IMR-90 (cell line): ENCODE measurements at regions not wholly inside any gene's neighbourhood (a gene's known extent, or its start where the extent isn't known, plus 50 kb on each side); places are given as distances from the start of the nearest gene placed in this dataset.

Source experiments
- ATAC-seq: fragments of 200-7000 bp; cut with Tn5 transposase; 2 replicates; pipeline ENCODE4 v1.9.1; 2020; ENCODE audit warnings: low read depth, mild to moderate bottlenecking, moderate library complexity
- BruUV-seq: library from RNA; stranded (reverse); fragments of 400-500 nt; replicated peaks from 2 replicates; lab custom pipeline; 2021; lab: Mats Ljungman, UMichigan
- CTCF ChIA-PET: fragments of 300-600 bp; formaldehyde crosslinking; extraction: SDS; loops from one replicate; lab custom pipeline; 2021; ENCODE audit warnings: antibody characterized with exemption; lab: Yijun Ruan, JAX
- POLR2A ChIA-PET: fragments of 300-600 bp; sonication (Branson Sonifier 250); formaldehyde crosslinking; loops from one replicate; lab custom pipeline; 2022; ENCODE audit warnings: antibody characterized with exemption; ENCODE audit not compliant: unreplicated experiment; lab: Charles Lee
- DNase-seq: peaks from one replicate; pipeline ENCODE4 v3.0.0; 2013
- H2AFZ ChIP-seq: replicated peaks from 2 replicates; pipeline ENCODE3; 2013; ENCODE audit warnings: low read length, mild to moderate bottlenecking; ENCODE audit not compliant: poor library complexity
- H2AK5ac ChIP-seq: 2 replicates; pipeline ENCODE4 v1.6.1; 2013; ENCODE audit warnings: low read depth, low read length, inconsistent platforms
- H2AK9ac ChIP-seq: replicated peaks from 2 replicates; pipeline ENCODE3; 2013; ENCODE audit warnings: mild to moderate bottlenecking, low read depth, low read length, moderate library complexity; ENCODE audit not compliant: poor library complexity
- H2BK120ac ChIP-seq: 2 replicates; pipeline ENCODE4 v1.6.1; 2013; ENCODE audit warnings: low read depth, low read length, inconsistent platforms
- H2BK15ac ChIP-seq: 3 replicates; pipeline ENCODE4 v1.6.1; 2013; ENCODE audit warnings: low read depth, low read length, inconsistent platforms
- H2BK20ac ChIP-seq: 2 replicates; pipeline ENCODE4 v1.6.1; 2013; ENCODE audit warnings: low read depth, mild to moderate bottlenecking, inconsistent platforms, low read length, moderate library complexity
- H2BK5ac ChIP-seq: 2 replicates; pipeline ENCODE4 v1.6.1; 2013; ENCODE audit warnings: mild to moderate bottlenecking, low read depth, low read length, inconsistent platforms; ENCODE audit not compliant: poor library complexity, severe bottlenecking
- H3K14ac ChIP-seq: replicated peaks from 2 replicates; pipeline ENCODE4 v1.6.1; 2013; ENCODE audit warnings: low read depth, low read length, inconsistent platforms
- H3K18ac ChIP-seq: 2 replicates; pipeline ENCODE4 v1.6.1; 2013; ENCODE audit warnings: low read depth, low read length, control low read depth
- H3K23ac ChIP-seq: 2 replicates; pipeline ENCODE4 v1.6.1; 2013; ENCODE audit warnings: low read depth, low read length, inconsistent platforms
- H3K27ac ChIP-seq: 2 replicates; pipeline ENCODE4 v1.5.1; 2013; ENCODE audit warnings: mild to moderate bottlenecking, control low read depth, low read length; ENCODE audit not compliant: insufficient read depth
- H3K27me3 ChIP-seq: 2 replicates; pipeline ENCODE4 v1.6.1; 2013; ENCODE audit warnings: low read length; ENCODE audit not compliant: control insufficient read depth, insufficient read depth
- H3K36me3 ChIP-seq: 2 replicates; pipeline ENCODE4 v1.6.1; 2013; ENCODE audit warnings: low read length, mixed read lengths; ENCODE audit not compliant: control insufficient read depth, insufficient read depth
- H3K4ac ChIP-seq: 2 replicates; pipeline ENCODE4 v1.6.1; 2013; ENCODE audit warnings: low read depth, low read length, inconsistent platforms
- H3K4me1 ChIP-seq: 2 replicates; pipeline ENCODE4 v1.6.1; 2013; ENCODE audit warnings: low read length, mixed read lengths; ENCODE audit not compliant: control insufficient read depth, insufficient read depth
- H3K4me2 ChIP-seq: 2 replicates; pipeline ENCODE4 v1.6.1; 2013; ENCODE audit warnings: low read depth, mild to moderate bottlenecking, control low read depth, low read length, moderate library complexity
- H3K4me3 ChIP-seq: 2 replicates; pipeline ENCODE4 v1.5.1; 2013; ENCODE audit warnings: low read depth, mild to moderate bottlenecking, control low read depth, low read length, moderate library complexity; ENCODE audit not compliant: insufficient read depth
- H3K56ac ChIP-seq: 2 replicates; pipeline ENCODE4 v1.6.1; 2013; ENCODE audit warnings: low read length, inconsistent platforms; ENCODE audit not compliant: insufficient read depth; ENCODE audit errors: extremely low read depth
- H3K79me1 ChIP-seq, 2 experiments: 2 replicates each; pipeline ENCODE4 v1.6.1; 2013; ENCODE audit warnings: low read length in 2 of 2, inconsistent platforms in 1 of 2, low read depth in 1 of 2
- H3K9ac ChIP-seq: 2 replicates; pipeline ENCODE4 v1.6.1; 2013; ENCODE audit warnings: low read depth, low read length, control low read depth
- H3K9me1 ChIP-seq: 2 replicates; pipeline ENCODE4 v1.6.1; 2013; ENCODE audit warnings: low read length, inconsistent platforms; ENCODE audit not compliant: insufficient read depth
- H3K9me3 ChIP-seq: 2 replicates; pipeline ENCODE4 v1.6.1; 2013; ENCODE audit warnings: low read length; ENCODE audit not compliant: control insufficient read depth, insufficient read depth
- H4K20me1 ChIP-seq: 2 replicates; pipeline ENCODE4 v1.6.1; 2013; ENCODE audit warnings: low read length, inconsistent platforms; ENCODE audit not compliant: insufficient read depth
- H4K5ac ChIP-seq: 2 replicates; pipeline ENCODE4 v1.6.1; 2013; ENCODE audit warnings: mild to moderate bottlenecking, low read depth, low read length, control low read depth
- H4K8ac ChIP-seq, 2 experiments: 2 replicates each; pipeline ENCODE4 v1.6.1; 2013; ENCODE audit warnings: low read depth in 2 of 2, low read length in 2 of 2, control low read depth in 1 of 2, inconsistent platforms in 1 of 2
- H4K91ac ChIP-seq: 2 replicates; pipeline ENCODE4 v1.6.1; 2013; ENCODE audit warnings: low read depth, low read length, inconsistent platforms; ENCODE audit not compliant: insufficient read depth
- BHLHE40 ChIP-seq: fragments of 150-350 bp; IDR thresholded peaks from 2 replicates; pipeline ENCODE4 v1.6.1; 2016; ENCODE audit warnings: mild to moderate bottlenecking, low read depth, low read length
- CEBPB ChIP-seq: IDR thresholded peaks from 2 replicates; pipeline ENCODE4 v1.6.1; 2012; ENCODE audit warnings: low read depth, low read length, improper control_type of control experiment
- CHD1 ChIP-seq: IDR thresholded peaks from 2 replicates; pipeline ENCODE4 v1.6.1; 2012; ENCODE audit warnings: low read depth, low read length, improper control_type of control experiment
- ELK1 ChIP-seq: fragments of 150-350 bp; IDR thresholded peaks from 2 replicates; pipeline ENCODE4 v1.6.1; 2016; ENCODE audit warnings: low read depth, mild to moderate bottlenecking, low read length, moderate library complexity, borderline replicate concordance
- MAZ ChIP-seq: IDR thresholded peaks from 2 replicates; pipeline ENCODE4 v1.6.1; 2012; ENCODE audit warnings: low read depth, mild to moderate bottlenecking, low read length, improper control_type of control experiment, moderate library complexity, borderline replicate concordance
- NFE2L2 ChIP-seq: fragments of 150-350 bp; IDR thresholded peaks from 2 replicates; pipeline ENCODE4 v1.6.1; 2016; ENCODE audit warnings: low read depth, mild to moderate bottlenecking, low read length
- RAD21 ChIP-seq: IDR thresholded peaks from 2 replicates; pipeline ENCODE4 v1.6.1; 2012; ENCODE audit warnings: low read length, improper control_type of control experiment
- SMC3 ChIP-seq: fragments of 150-350 bp; IDR thresholded peaks from 2 replicates; pipeline ENCODE4 v1.6.1; 2016; ENCODE audit warnings: low read depth, mild to moderate bottlenecking, antibody characterized with exemption, low read length, moderate library complexity
- USF2 ChIP-seq: fragments of 150-350 bp; IDR thresholded peaks from 2 replicates; pipeline ENCODE4 v1.6.1; 2017; ENCODE audit warnings: mild to moderate bottlenecking, antibody characterized with exemption, low read length, low read depth
- WGBS, 2 experiments: methylation state at CpG; one replicate each; pipeline versions ENCODE4 v1.1.5 to v1.1.7; 2013; ENCODE audit warnings: missing lambda C conversion rate in 2 of 2; ENCODE audit not compliant: insufficient read length in 1 of 2; ENCODE audit errors: extremely low coverage in 2 of 2; 5-methylcytosine and 5-hydroxymethylcytosine counted together
- dilution Hi-C: fragments of 300-500 bp; cut with HindIII; formaldehyde crosslinking; loops from one replicate; pipeline ENCODE4 v1.14.3; 2018; ENCODE audit warnings: low sequenced_read_pairs; ENCODE audit not compliant: unreplicated experiment
- in situ Hi-C: fragments of 300-500 bp; cut with MboI; formaldehyde crosslinking; loops from 3 replicates; pipeline ENCODE4 v1.14.3; 2019; ENCODE audit warnings: low sequenced_read_pairs, inconsistent platforms, mixed read lengths
- intact Hi-C: fragments of 100-400 bp; cut with micrococcal nuclease; formaldehyde crosslinking; loops from 2 replicates; pipeline ENCODE4 v1.10.0; 2022

- dilution Hi-C loops, result no loop called here
- DNase-seq (no peak), ATAC-seq (no peak; the same call in 1 of the 2 replicates)
- Histone ChIP-seq H3K14ac (no peak overlapping the region), H2BK120ac (no peak overlapping the region), H3K9me1 (peaks cover 4% of the 10 kb centered on the region; the same call in 1 of the 2 replicates), H3K4me2 (no peak overlapping the region), H3K9me3 (no peaks in the 10 kb centered on the region), H3K4ac (no peak overlapping the region), H3K56ac (no peak overlapping the region), H2BK20ac (no peak overlapping the region; the same call in 1 of the 2 replicates), H3K4me1 (peaks cover 2% of the 10 kb centered on the region), H4K8ac (no peak overlapping the region; a peak in 1 of 4 replicates), H4K20me1 (no peaks in the 10 kb centered on the region), H3K27me3 (no peaks in the 10 kb centered on the region), H3K36me3 (no peaks in the 10 kb centered on the region), H2AK9ac (no peak overlapping the region), H4K5ac (no peak overlapping the region), H3K9ac (no peak overlapping the region), H3K27ac (peak overlapping the region; percentile 33; the same call in 1 of the 2 replicates), H4K91ac (no peak overlapping the region), H2AFZ (no peak overlapping the region), H3K23ac (no peak overlapping the region), H2BK15ac (no peak overlapping the region), H3K18ac (peak overlapping the region; percentile 58; the same call in 1 of the 2 replicates), H2BK5ac (no peak overlapping the region), H3K79me1 (no peaks in the 10 kb centered on the region), H2AK5ac (no peak overlapping the region), H3K4me3 (no peak overlapping the region)
- no TSS peak for BruUV-seq
- in situ Hi-C loops, result no loop called here
- ChIA-PET CTCF (no interaction called here), POLR2A (no interaction called here)
- no CpG with 5 or more reads among the region's 1 CpG for WGBS, 2 experiments
- intact Hi-C loops, result no loop called here
- peak; percentile 53; the same call in 1 of the 2 replicates for TF ChIP-seq CEBPB
- TF ChIP-seq NFE2L2, result no peak
- TF ChIP-seq ELK1, result no peak
- TF ChIP-seq SMC3, result no peak
- TF ChIP-seq BHLHE40, result no peak
- TF ChIP-seq MAZ, result no peak
- no peak for TF ChIP-seq RAD21
- no peak for TF ChIP-seq USF2
- TF ChIP-seq CHD1, result no peak
Observed at GRCh38 chr2:52343010-52343409, 1311.1 kb upstream of the NRXN1 start.
